ENCODE measurements at regions not wholly inside any gene's neighbourhood (a gene's known extent, or its start where the extent isn't known, plus 50 kb on each side); places are given as distances from the start of the nearest gene placed in this dataset.
"Not testable (repeated sequence)": the region's sequence is repeated elsewhere in the genome, so short reads cannot be mapped to it uniquely, and the experiment has no call there.

GRCh38 chr2:95670686-95671085, 78.9 kb downstream of the TRIM43 start:
- H3K27ac ChIP-seq, result no peak overlapping the region
- no peak for TF ChIP-seq ZFX (IDR thresholded peaks at IDR 0.05)
- TF ChIP-seq CTCF (conservative IDR thresholded peaks at IDR 0.05), result no peak

- not testable (repeated sequence) for H3K27ac ChIP-seq
These were observed 79.4 kb downstream of the TRIM43 start for GRCh38 chr2:95671171-95671570.

GRCh38 chr2:95671992-95672391, 80.2 kb downstream of the TRIM43 start:
- H3K27ac ChIP-seq, result not testable (repeated sequence)

GRCh38 chr2:95672500-95672899, 80.7 kb downstream of the TRIM43 start:
- not testable (repeated sequence) for H3K27ac ChIP-seq

GRCh38 chr2:95674186-95674585, 82.4 kb downstream of the TRIM43 start:
- TF ChIP-seq ZFX (IDR thresholded peaks at IDR 0.05) (no peak), CTCF (conservative IDR thresholded peaks at IDR 0.05) (no peak)
- H3K27ac ChIP-seq, result no peak overlapping the region

- H3K27ac ChIP-seq, result not testable (repeated sequence)
These were observed 84.8 kb downstream of the TRIM43 start for GRCh38 chr2:95676573-95676972.

GRCh38 chr2:95677346-95677745, 85.5 kb downstream of the TRIM43 start:
- TF ChIP-seq ZFX (IDR thresholded peaks at IDR 0.05), result no peak
- no peak for TF ChIP-seq CTCF (conservative IDR thresholded peaks at IDR 0.05)
- H3K27ac ChIP-seq, result no peak overlapping the region

- H3K27ac ChIP-seq, result not testable (repeated sequence)
These were observed 86.0 kb downstream of the TRIM43 start for GRCh38 chr2:95677833-95678232.

- H3K27ac ChIP-seq, result not testable (repeated sequence)
These were observed 89.4 kb downstream of the TRIM43 start for GRCh38 chr2:95681158-95681557.

GRCh38 chr2:95681589-95682081, 89.8 kb downstream of the TRIM43 start:
- not testable (repeated sequence) for H3K27ac ChIP-seq

GRCh38 chr2:95682889-95683517, 91.2 kb downstream of the TRIM43 start:
- not testable (repeated sequence) for H3K27ac ChIP-seq

GRCh38 chr2:95685513-95685912, 93.7 kb downstream of the TRIM43 start:
- no peak for TF ChIP-seq ZFX (IDR thresholded peaks at IDR 0.05)
- no peak for TF ChIP-seq CTCF (conservative IDR thresholded peaks at IDR 0.05)
- no peak overlapping the region for H3K27ac ChIP-seq

- H3K27ac ChIP-seq, result not testable (repeated sequence)
These were observed 94.4 kb downstream of the TRIM43 start for GRCh38 chr2:95686056-95686825.

GRCh38 chr2:95687852-95688251, 96.1 kb downstream of the TRIM43 start:
- H3K27ac ChIP-seq, result not testable (repeated sequence)

GRCh38 chr2:95691210-95691609, 99.4 kb downstream of the TRIM43 start:
- not testable (repeated sequence) for H3K27ac ChIP-seq

- not testable (repeated sequence) for H3K27ac ChIP-seq
These were observed 101.5 kb downstream of the TRIM43 start for GRCh38 chr2:95693071-95693846.
